GM21619 (cell line): ENCODE measurements at regions not wholly inside any gene's neighbourhood (a gene's known extent, or its start where the extent isn't known, plus 50 kb on each side); places are given as distances from the start of the nearest gene placed in this dataset.

Source experiments
- ATAC-seq: cut with Tn5 transposase; IDR thresholded peaks from one replicate; pipeline ENCODE4 v1.9.1; 2021; ENCODE audit not compliant: unreplicated experiment

GRCh38 chr22:22042599-22043295, 60.2 kb upstream of the TOP3B start:
- ATAC-seq: no peak

DNA sequence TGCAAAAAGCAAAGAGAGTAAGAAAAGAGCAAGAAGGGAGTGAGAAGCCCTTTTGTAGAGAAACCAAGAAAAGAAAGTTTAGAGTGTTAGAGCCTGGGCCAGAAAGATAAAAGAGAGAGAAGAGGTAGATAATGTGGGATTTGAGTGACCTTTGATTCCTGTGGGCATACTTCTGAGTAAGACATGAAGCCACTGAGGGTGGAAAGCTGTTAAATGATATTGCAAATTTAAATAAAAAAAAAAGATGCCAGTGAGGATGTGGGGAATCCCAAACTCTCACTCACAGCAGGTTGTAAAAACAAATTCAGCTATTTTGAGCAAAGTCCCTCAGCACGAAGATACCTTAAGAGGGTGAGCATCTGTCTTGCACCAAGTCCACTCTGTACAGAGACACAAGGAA, 59.4 kb upstream of the TOP3B start:
- ATAC-seq: no peak

GRCh38 chr22:22040908-22041307, 58.3 kb upstream of the TOP3B start:
- ATAC-seq: no peak

GRCh38 chr22:22040472-22040871, 57.9 kb upstream of the TOP3B start:
- ATAC-seq: no peak

DNA sequence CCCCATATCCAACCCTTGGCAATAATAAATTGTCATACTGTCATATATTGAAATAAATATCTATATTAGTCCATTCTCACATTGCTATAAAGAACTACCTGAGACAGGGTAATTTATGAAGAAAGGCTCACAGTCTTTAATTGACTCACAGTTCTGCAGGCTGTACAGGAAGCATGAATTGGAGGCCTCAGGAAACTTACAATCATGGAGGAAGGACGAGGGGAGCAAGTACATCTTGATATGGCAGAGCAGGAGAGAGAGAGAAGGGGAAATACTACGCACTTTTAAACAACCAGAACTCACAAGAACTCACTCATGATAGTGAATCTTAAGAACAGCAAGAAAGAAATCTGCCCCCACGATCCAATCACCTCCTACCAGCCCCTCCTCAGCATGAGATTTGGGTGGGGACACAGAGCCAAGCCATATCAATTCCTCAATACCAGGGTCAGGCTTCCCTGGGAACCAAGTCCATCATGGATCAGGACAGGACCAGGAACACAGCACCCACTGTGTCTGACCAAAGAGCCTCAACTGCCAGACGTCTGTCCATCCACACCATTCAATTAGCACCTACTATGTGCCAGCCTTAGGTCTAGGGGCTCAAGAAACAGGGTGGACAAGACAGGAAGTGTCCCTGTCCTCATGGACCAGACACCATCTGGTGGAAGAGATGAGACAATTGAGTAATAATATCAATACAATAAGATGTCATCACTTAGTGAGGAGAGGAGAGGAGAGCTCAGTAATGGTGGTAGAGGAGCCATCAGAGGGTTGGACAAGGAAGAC, 56.9 kb upstream of the TOP3B start:
- ATAC-seq: no peak

DNA sequence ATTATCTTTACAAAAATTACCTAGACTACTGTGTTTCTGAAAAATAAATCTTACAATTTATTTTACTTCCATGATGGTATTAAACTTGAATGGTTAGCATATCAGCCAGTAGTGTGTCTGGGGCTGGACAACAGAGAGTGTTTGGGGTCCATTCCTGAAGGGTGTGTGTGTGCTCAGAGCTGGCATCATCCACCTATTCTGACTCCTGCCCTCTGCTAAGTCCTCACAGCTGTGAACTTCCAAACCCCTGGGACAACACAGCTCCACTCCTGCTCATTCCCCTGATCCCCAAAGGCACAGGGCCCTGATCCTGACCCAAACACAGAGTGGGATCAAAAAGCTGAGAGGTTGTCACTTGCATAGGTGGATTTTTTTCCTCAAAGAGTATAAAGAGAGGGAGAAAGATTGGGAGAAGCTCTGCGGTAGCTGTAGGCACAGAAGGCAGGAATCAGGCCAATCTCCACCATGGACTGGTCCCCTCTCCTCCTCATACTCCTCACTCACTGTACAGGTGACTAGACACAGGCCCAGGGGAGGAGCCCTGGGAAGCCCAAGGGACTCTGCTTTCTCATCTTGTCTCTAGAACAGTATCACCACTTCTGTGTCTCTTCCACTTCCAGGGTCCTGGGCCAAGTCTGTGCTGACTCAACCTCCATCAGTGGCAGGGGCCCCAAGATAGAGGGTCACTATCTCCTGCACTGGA, 55.7 kb upstream of the TOP3B start:
- ATAC-seq: no peak

DNA sequence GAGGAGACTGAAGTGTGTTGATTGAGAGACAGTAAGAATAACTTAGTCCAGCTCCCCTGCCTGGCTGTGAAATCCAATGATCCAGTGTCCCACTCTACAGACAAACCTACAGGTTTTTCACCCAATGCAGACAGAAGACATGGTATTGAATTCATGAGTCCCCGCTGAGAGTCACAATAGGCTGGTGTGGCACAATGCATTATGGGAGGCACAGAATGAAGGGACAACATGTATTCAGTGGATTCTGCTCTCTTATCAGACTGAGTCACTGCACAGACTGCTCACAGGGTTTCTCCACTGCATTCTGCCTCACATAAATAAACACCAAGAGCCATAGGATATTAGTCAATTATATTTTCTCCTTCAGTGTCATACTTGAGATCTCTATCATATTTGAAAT, 55.2 kb upstream of the TOP3B start:
- ATAC-seq: no peak

- ATAC-seq: no peak
Observed at GRCh38 chr22:22037229-22037628, 54.6 kb upstream of the TOP3B start.

DNA sequence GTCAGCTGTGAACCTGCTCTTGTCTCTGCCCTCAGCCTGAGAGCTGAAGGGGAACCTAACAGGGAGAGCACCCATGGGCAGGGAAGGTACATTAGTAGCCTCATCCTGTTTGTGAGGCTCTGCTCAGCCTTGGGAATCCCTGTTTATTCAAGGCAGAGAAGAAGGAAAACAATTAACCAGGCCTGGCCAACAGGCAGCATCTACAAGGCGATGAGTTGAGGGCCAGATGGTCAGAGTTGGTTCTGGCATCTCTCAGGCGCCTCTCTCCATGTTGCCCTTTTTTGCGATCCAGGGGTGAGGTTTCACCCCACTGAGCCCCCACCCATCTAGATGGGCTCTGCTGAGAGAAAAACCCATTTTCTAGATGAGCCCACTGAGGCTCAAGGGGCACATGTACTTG, 54.0 kb upstream of the TOP3B start:
- ATAC-seq: no peak

GRCh38 chr22:22035771-22036314, 53.3 kb upstream of the TOP3B start:
- no peak for ATAC-seq

DNA sequence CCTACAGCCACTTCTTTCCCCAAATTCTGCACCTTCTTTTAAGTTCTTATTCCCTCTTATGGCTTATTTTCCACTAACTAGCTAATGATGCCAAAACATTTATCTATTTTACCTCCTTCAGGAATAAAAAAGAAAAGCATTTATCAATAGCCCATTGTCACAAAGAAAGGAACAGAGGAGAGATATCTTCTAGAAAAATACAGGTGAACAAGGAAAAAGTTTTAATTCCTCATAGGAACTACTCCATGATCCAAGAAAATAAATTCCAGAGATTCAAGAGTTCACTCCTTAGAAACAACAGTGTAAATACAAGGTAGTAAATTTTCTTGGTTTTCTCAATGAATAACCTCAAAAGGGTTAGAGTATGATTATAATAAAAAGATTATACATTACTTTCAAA, 52.6 kb upstream of the TOP3B start:
- ATAC-seq: no peak

- no peak for ATAC-seq
Observed at GRCh38 chr22:22034469-22035132, 52.0 kb upstream of the TOP3B start.

GRCh38 chr22:22033803-22034468, 51.3 kb upstream of the TOP3B start:
- no peak for ATAC-seq

- no peak for ATAC-seq
Observed at GRCh38 chr22:22032906-22033802, 50.6 kb upstream of the TOP3B start.

DNA sequence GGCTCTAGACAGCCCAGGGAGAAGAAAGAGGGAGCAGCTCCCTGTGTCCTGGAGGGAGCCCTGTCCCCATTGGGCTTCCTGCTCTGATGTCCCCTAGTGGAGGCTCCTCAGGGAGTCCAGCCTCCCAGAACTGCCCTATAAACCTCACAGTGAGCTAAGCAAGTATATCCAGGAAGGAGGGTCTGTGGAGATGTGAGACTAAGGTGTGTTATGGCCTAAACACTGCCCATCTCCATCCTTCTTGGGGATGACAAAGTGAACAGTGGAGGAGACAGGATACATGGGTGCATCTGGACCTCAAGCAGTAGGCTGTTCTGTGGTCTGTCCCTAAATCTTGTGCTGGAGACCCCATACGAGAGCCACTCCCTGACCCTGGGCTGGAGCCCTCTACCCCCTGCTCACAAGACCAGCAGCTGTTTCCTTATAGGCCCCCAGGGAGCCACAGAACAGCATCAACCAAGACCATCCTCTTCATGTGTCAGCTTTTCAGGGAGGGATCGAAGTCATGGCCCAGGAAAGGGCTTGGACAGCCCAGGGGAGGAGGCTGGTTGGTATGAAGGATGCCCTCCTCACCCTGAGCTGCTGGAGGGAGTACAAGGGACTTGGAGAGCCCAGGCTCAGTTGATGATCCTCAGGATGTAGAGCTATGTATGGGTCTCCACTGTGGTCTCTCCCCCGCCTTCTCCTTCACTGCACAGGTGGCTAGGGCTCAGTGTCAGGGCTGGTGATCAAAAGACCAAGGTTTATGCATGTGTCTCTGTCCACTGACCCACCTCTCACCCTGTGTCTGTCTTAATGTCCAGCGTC, 49.7 kb upstream of the TOP3B start:
- ATAC-seq: no peak
